Left ventricle myocardium inferior (tissue), 1 donor: ENCODE measurements at regions not wholly inside any gene's neighbourhood (a gene's known extent, or its start where the extent isn't known, plus 50 kb on each side); places are given as distances from the start of the nearest gene placed in this dataset.

Source experiments
- DNase-seq: peaks from one replicate; pipeline ENCODE4 v3.0.0-alpha.2; 2020
- H3K27ac ChIP-seq: fragments of 200-600 bp; replicated peaks from 2 replicates; pipeline ENCODE4 v1.8.0; 2021
- H3K27me3 ChIP-seq: fragments of 200-600 bp; 2 replicates; pipeline ENCODE4 v1.8.0; 2021; ENCODE audit warnings: low read depth
- H3K36me3 ChIP-seq: fragments of 200-600 bp; 2 replicates; pipeline ENCODE4 v1.8.0; 2021
- H3K4me1 ChIP-seq: fragments of 200-600 bp; 2 replicates; pipeline ENCODE4 v1.8.0; 2021
- H3K4me3 ChIP-seq: fragments of 200-600 bp; 2 replicates; pipeline ENCODE4 v1.8.0; 2021; ENCODE audit warnings: mild to moderate bottlenecking, moderate library complexity
- H3K9me3 ChIP-seq: fragments of 200-600 bp; replicated peaks from 2 replicates; pipeline ENCODE4 v1.8.0; 2021
- intact Hi-C: fragments of 100-400 bp; cut with micrococcal nuclease; formaldehyde crosslinking; loops from one replicate; pipeline ENCODE4 v1.11.0; 2022
- TF ChIP-seq, protein P1 (sequence below): fragments of 200-600 bp; IDR thresholded peaks from 2 replicates; pipeline ENCODE4 v1.8.0; 2021; ENCODE audit warnings: antibody characterized with exemption, mild to moderate bottlenecking, borderline replicate concordance
- donor health status: DM: no; HTN: yes; CAD: no; lungs with severe emphysema.

DNA sequence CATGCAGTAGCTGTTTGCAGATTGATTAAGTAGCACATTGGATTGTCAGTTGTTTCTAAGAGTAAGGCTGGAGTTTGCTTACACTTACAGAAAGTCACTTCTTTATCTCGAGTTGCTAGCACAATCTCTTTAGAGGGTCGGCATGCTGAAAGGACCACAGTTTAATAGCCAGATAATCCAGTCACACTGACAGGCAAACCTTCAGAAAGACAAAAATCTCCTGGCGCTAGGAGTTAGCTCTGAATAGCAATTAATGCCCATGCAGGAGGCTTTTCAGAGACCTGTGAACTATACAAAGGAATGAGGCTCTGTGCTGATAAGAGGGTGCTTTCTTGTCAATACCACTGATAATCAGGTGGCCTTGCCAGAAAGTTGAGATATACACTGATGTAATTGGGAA, 1043.0 kb downstream of the AACS start:
- Histone ChIP-seq H3K9me3 (no peaks in the 10 kb centered on the region), H3K27ac (no peak overlapping the region), H3K4me3 (no peak overlapping the region)

DNA sequence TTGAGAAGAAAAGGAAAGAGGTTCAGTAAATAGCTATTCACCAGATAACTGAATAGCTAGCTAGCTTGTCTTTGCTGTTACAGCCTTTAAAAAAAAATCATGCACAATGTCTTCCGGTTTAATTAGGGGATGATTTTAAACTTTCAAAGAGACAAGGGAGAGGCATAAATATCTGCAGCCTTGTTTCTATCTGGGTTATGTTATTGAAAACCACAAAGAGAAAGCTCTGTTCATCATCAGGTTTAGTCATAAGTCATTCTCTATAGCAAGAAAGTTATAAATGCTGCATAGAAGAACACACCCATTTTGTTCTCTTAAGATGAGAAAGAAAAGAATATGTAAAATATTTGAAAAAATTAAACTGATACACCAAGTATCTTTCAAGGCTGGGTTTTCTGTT, 1046.9 kb downstream of the AACS start:
- intact Hi-C loops: no loop called here
- TF ChIP-seq, protein P1, sequence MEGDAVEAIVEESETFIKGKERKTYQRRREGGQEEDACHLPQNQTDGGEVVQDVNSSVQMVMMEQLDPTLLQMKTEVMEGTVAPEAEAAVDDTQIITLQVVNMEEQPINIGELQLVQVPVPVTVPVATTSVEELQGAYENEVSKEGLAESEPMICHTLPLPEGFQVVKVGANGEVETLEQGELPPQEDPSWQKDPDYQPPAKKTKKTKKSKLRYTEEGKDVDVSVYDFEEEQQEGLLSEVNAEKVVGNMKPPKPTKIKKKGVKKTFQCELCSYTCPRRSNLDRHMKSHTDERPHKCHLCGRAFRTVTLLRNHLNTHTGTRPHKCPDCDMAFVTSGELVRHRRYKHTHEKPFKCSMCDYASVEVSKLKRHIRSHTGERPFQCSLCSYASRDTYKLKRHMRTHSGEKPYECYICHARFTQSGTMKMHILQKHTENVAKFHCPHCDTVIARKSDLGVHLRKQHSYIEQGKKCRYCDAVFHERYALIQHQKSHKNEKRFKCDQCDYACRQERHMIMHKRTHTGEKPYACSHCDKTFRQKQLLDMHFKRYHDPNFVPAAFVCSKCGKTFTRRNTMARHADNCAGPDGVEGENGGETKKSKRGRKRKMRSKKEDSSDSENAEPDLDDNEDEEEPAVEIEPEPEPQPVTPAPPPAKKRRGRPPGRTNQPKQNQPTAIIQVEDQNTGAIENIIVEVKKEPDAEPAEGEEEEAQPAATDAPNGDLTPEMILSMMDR: no peak
- no peak overlapping the region for H3K27ac ChIP-seq
- no peak overlapping the region for H3K4me3 ChIP-seq
- DNase-seq: no peak
- no peaks in the 10 kb centered on the region for H3K36me3 ChIP-seq
- peaks cover 23% of the 10 kb centered on the region for H3K27me3 ChIP-seq
- H3K9me3 ChIP-seq: no peaks in the 10 kb centered on the region
- no peaks in the 10 kb centered on the region for H3K4me1 ChIP-seq

More for the DNA sequence above, 1043.0 kb downstream of the AACS start:
- peaks cover 29% of the 10 kb centered on the region for H3K27me3 ChIP-seq
- H3K4me1 ChIP-seq: no peaks in the 10 kb centered on the region
- H3K36me3 ChIP-seq: no peaks in the 10 kb centered on the region
- DNase-seq: no peak
- TF ChIP-seq, protein P1: no peak
- intact Hi-C loops: no loop called here

DNA sequence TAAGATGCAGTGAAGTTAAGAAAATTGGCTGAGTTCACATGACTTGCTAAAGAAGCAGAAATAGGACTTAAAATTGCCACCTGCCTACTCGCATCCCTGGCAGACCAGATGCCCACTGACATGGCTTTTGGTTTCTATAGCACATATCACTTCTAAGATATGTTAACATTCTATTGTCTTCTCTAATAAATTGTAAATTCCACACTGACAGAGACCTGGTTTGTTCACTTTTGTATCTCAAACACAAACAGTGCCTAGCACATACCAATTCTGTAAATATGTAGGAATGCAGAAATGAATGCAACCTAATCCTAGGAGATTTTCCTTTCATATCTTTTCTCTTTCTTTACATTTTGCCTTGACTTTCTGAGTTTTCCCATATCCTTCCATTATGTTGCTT, 1047.6 kb downstream of the AACS start:
- Histone ChIP-seq H3K4me1 (no peaks in the 10 kb centered on the region), H3K36me3 (no peaks in the 10 kb centered on the region), H3K4me3 (no peak overlapping the region), H3K9me3 (no peaks in the 10 kb centered on the region), H3K27me3 (peaks cover 19% of the 10 kb centered on the region), H3K27ac (no peak overlapping the region)
- TF ChIP-seq, protein P1: no peak
- intact Hi-C loops: no loop called here
- no peak for DNase-seq

DNA sequence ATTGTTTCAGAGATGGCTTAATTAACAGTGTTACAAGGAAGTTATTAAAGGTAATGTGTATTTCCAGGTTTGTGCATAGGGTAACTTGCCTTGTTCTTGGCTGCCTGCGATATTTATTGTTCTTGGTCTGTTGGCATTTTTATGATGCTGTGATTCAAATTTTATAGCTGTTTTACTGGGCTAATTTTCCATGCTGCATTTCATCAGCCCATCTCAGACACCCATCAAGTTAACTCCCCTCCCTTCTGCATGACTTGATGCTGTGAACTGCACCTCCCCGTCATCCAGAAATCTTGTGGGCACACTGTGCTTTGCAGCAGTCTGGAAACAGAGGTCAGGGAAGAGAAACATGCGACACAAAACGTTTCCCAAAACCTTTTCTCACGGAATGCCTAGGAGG, 1049.2 kb downstream of the AACS start:
- Histone ChIP-seq H3K27ac (no peak overlapping the region), H3K4me1 (no peaks in the 10 kb centered on the region), H3K36me3 (no peaks in the 10 kb centered on the region), H3K27me3 (peaks cover 9% of the 10 kb centered on the region), H3K9me3 (no peaks in the 10 kb centered on the region), H3K4me3 (no peak overlapping the region)
- TF ChIP-seq, protein P1: no peak
- intact Hi-C loops: no loop called here
- DNase-seq: no peak

DNA sequence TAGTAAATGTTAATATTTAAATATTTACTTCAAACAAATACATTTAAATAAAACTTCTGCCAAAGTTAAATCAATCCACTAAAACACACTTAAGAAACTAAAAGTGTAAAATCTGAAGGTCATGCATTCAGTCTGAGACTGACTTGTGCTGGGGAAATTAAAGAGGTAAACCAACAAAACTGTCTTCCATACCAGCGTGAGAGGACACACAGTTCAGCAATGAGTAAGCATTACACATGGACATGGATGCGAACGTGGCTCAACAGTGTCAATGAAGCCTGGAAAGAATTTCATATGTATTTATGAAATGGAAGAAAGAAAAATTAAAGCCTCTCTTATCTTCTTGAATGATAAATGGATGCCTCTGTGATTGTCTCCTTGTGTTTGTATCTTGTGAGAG, 1052.3 kb downstream of the AACS start:
- Histone ChIP-seq H3K9me3 (no peaks in the 10 kb centered on the region), H3K4me3 (no peak overlapping the region), H3K36me3 (no peaks in the 10 kb centered on the region), H3K4me1 (no peaks in the 10 kb centered on the region), H3K27ac (no peak overlapping the region), H3K27me3 (peaks cover 18% of the 10 kb centered on the region)
- intact Hi-C loops: no loop called here
- no peak for DNase-seq
- TF ChIP-seq, protein P1: no peak

DNA sequence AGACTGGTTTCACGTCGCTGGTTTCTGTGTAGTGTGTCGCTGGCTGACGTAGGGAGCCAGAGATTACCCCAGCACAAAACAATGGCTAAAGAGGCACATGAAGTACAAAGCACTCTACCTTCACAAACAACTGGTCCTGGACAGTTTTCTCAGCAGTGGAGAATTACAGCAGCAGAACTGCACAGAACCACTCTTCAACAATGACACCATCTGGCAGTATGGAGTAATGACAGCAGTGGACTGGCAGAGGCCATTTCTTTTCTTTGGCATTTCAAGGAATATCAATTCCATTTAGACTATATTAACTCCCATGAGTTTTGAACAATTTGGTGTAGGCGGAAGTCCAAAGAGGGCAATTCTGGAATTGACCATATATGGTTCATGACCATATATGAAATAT, 1074.1 kb downstream of the AACS start:
- Histone ChIP-seq H3K4me3 (no peak overlapping the region), H3K4me1 (no peaks in the 10 kb centered on the region), H3K27ac (no peak overlapping the region), H3K36me3 (no peaks in the 10 kb centered on the region), H3K27me3 (no peaks in the 10 kb centered on the region), H3K9me3 (peaks cover 60% of the 10 kb centered on the region)
- TF ChIP-seq, protein P1: no peak
- intact Hi-C loops: no loop called here
- DNase-seq: no peak
